GM12878 (cell line): ENCODE measurements at regions not wholly inside any gene's neighbourhood (a gene's known extent, or its start where the extent isn't known, plus 50 kb on each side); places are given as distances from the start of the nearest gene placed in this dataset.

Source experiments
- ATAC-seq: fragments of 200-7000 bp; cut with Tn5 transposase; 3 replicates; pipeline ENCODE4 v1.9.1; 2020; ENCODE audit warnings: mild to moderate bottlenecking, moderate library complexity
- BruUV-seq: library from RNA; stranded (reverse); fragments of 400-500 nt; replicated peaks from 2 replicates; lab custom pipeline; 2021; lab: Mats Ljungman, UMichigan
- CTCF ChIA-PET: fragments of 300-600 bp; sonication (Branson Sonifier 250); formaldehyde crosslinking; extraction: SDS; loops from one replicate; lab custom pipeline; 2021; ENCODE audit warnings: inconsistent platforms; lab: Yijun Ruan, JAX
- POLR2A ChIA-PET: fragments of 350-600 bp; formaldehyde crosslinking; extraction: SDS; loops from one replicate; lab custom pipeline; 2021; ENCODE audit warnings: inconsistent platforms; lab: Charles Lee
- RAD21 ChIA-PET: fragments of 300-600 bp; sonication (Branson Sonifier 250); formaldehyde crosslinking; loops from one replicate; lab custom pipeline; 2023; ENCODE audit warnings: antibody characterized with exemption; ENCODE audit not compliant: unreplicated experiment; lab: Charles Lee
- SMC1A ChIA-PET: fragments of 300-600 bp; sonication (Branson Sonifier 250); formaldehyde crosslinking; loops from one replicate; lab custom pipeline; 2023; ENCODE audit not compliant: unreplicated experiment, uncharacterized antibody; lab: Charles Lee
- DNase-seq: peaks from one replicate; pipeline ENCODE4 v3.0.0-alpha.2; 2011; ENCODE audit warnings: low read depth, low spot score
- FAIRE-seq: peaks from 3 replicates; lab custom pipeline; 2011; peaks lifted over from hg19 to GRCh38; lab: Jason Lieb, UNC
- H2AFZ ChIP-seq: 2 replicates; pipeline ENCODE4 v1.6.0; 2011; ENCODE audit warnings: low read depth, low read length, control low read depth; ENCODE audit not compliant: control insufficient read depth
- H3K27ac ChIP-seq: 2 replicates; pipeline ENCODE4 v1.5.1; 2011; ENCODE audit warnings: control low read depth; ENCODE audit not compliant: control insufficient read depth, insufficient read depth
- H3K27me3 ChIP-seq, 2 experiments: replicated peaks in 1 of 2; 2 replicates each; pipeline versions ENCODE4 v1.6.0 to v1.6.1; 2011; ENCODE audit warnings: low read length in 1 of 2; ENCODE audit not compliant: control insufficient read depth in 2 of 2, insufficient read depth in 2 of 2
- H3K36me3 ChIP-seq, 2 experiments: 2 replicates each; pipeline ENCODE4 v1.5.1; 2011; ENCODE audit warnings: low read length in 1 of 2; ENCODE audit not compliant: control insufficient read depth in 2 of 2, insufficient read depth in 2 of 2
- H3K4me1 ChIP-seq: 2 replicates; pipeline ENCODE4 v1.6.1; 2011; ENCODE audit warnings: mild to moderate bottlenecking, low read length, moderate library complexity, mixed read lengths; ENCODE audit not compliant: control insufficient read depth, insufficient read depth
- H3K4me2 ChIP-seq: 2 replicates; pipeline ENCODE4 v1.6.0; 2011; ENCODE audit warnings: control low read depth; ENCODE audit not compliant: control insufficient read depth, insufficient read depth
- H3K4me3 ChIP-seq: fragments of 200-600 bp; sonication (generic); 2 replicates; pipeline ENCODE4 v1.5.1; 2016
- H3K79me2 ChIP-seq: 2 replicates; pipeline ENCODE4 v1.6.0; 2011; ENCODE audit warnings: low read length; ENCODE audit not compliant: control insufficient read depth, insufficient read depth
- H3K9ac ChIP-seq: 2 replicates; pipeline ENCODE4 v1.8.0; 2011; ENCODE audit warnings: low read length, control low read depth, mixed read lengths; ENCODE audit not compliant: control insufficient read depth, insufficient read depth
- H3K9me3 ChIP-seq: replicated peaks from 3 replicates; pipeline ENCODE4 v1.5.1; 2011; ENCODE audit warnings: mild to moderate bottlenecking, low read length; ENCODE audit not compliant: control insufficient read depth, insufficient read depth
- H4K20me1 ChIP-seq: 2 replicates; pipeline ENCODE4 v1.6.0; 2011; ENCODE audit not compliant: control insufficient read depth, insufficient read depth
- MEF2A ChIP-seq: IDR thresholded peaks from 2 replicates; pipeline ENCODE4 v1.6.1; 2011; ENCODE audit warnings: low read depth, mild to moderate bottlenecking, low read length, moderate library complexity; ENCODE audit not compliant: insufficient read depth
- NR2F1 ChIP-seq: fragments of 450-650 bp; conservative IDR thresholded peaks from 2 replicates; pipeline ENCODE4 v1.6.1; 2017; ENCODE audit warnings: mild to moderate bottlenecking
- RAD21 ChIP-seq: IDR thresholded peaks from 2 replicates; pipeline ENCODE4 v1.6.1; 2011; ENCODE audit warnings: mild to moderate bottlenecking, low read depth, low read length, moderate library complexity; ENCODE audit not compliant: insufficient read depth
- SMC3 ChIP-seq: IDR thresholded peaks from 2 replicates; pipeline ENCODE4 v1.6.1; 2011; ENCODE audit warnings: low read length, improper control_type of control experiment, borderline replicate concordance
- WGBS: methylation state at CpG from one replicate; pipeline ENCODE4 v1.1.6; 2016; ENCODE audit warnings: low lambda C conversion rate; ENCODE audit not compliant: insufficient replicate concordance, insufficient coverage; ENCODE audit errors: missing lambda C conversion rate; 5-methylcytosine and 5-hydroxymethylcytosine counted together
- in situ Hi-C: fragments of 300-500 bp; cut with MboI; formaldehyde crosslinking; loops from 9 replicates; pipeline ENCODE4 v1.14.3; 2018; ENCODE audit warnings: mixed read lengths
- intact Hi-C: fragments of 100-400 bp; cut with micrococcal nuclease; formaldehyde crosslinking; loops from one replicate; pipeline ENCODE4 v1.14.2; 2022; ENCODE audit not compliant: unreplicated experiment
- TF ChIP-seq, protein P1 (sequence below), 3 experiments: IDR thresholded peaks in 2 of 3; conservative IDR thresholded peaks in 1 of 3; 2 replicates each; pipeline ENCODE4 v1.5.1; 2011; ENCODE audit warnings: low read depth in 3 of 3, low read length in 3 of 3, mild to moderate bottlenecking in 3 of 3, control low read depth in 2 of 3, moderate library complexity in 2 of 3, inconsistent platforms in 1 of 3, mixed read lengths in 1 of 3; ENCODE audit not compliant: control insufficient read depth in 2 of 3, insufficient read depth in 1 of 3; ENCODE audit errors: extremely low read depth in 1 of 3

DNA sequence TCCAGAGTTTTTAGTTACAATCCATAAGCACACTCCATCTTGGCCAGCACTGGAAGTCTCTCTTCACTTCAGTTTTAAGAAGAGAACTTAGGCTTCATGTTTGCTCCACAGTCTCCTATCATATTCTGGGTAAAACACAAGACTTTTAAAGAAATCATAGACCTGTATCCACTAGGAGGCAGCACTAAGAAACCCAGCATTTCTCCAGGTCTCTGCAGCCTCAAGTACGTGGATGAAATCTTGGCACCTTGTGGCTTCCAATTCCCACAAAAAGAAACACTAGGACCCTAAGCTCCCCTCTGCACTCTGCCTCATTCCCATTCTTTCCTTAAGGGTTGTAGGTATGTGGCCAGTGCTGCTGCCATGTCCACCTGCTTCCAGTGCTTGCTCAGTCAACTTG lies 367.3 kb upstream of the CASK start:
- TF ChIP-seq SMC3 (0 out of 2 replicates have a peak, but pooled peaks have one; percentile 24), MEF2A (no peak), RAD21 (peak; percentile 32; the same call in 1 of the 2 replicates), NR2F1 (no peak)
- TF ChIP-seq, protein P1, sequence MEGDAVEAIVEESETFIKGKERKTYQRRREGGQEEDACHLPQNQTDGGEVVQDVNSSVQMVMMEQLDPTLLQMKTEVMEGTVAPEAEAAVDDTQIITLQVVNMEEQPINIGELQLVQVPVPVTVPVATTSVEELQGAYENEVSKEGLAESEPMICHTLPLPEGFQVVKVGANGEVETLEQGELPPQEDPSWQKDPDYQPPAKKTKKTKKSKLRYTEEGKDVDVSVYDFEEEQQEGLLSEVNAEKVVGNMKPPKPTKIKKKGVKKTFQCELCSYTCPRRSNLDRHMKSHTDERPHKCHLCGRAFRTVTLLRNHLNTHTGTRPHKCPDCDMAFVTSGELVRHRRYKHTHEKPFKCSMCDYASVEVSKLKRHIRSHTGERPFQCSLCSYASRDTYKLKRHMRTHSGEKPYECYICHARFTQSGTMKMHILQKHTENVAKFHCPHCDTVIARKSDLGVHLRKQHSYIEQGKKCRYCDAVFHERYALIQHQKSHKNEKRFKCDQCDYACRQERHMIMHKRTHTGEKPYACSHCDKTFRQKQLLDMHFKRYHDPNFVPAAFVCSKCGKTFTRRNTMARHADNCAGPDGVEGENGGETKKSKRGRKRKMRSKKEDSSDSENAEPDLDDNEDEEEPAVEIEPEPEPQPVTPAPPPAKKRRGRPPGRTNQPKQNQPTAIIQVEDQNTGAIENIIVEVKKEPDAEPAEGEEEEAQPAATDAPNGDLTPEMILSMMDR (IDR thresholded peaks at IDR 0.05 in 2 of 3, conservative IDR thresholded peaks at IDR 0.05 in 1 of 3; ENCODE audit: control insufficient read depth in 2 of 3, extremely low read depth in 1 of 3, insufficient read depth in 1 of 3, low read depth in 3 of 3, low read length in 3 of 3): peak in 2 of 3 experiments; percentile 0 to 34; a peak in 1 of 6 replicates
- 21% methylated on average over 1 of the region's 1 CpG for WGBS
- no peaks in the 10 kb centered on the region for H3K4me1 ChIP-seq
- CTCF ChIA-PET: interaction anchor here (1.1 to 1.3 kb wide), 2 partner anchors 10 to 492 kb away, joined by 4 read pairs; no protein-coding TSS in a partner anchor
- no peak overlapping the region for H2AFZ ChIP-seq
- no peak overlapping the region for H3K4me2 ChIP-seq
- intact Hi-C loops (no loop called here), in situ Hi-C loops (no loop called here)
- H3K79me2 ChIP-seq: no peaks in the 10 kb centered on the region
- no peaks in the 10 kb centered on the region for H3K27me3 ChIP-seq
- POLR2A ChIA-PET: no interaction called here
- RAD21 ChIA-PET: no interaction called here
- no peaks in the 10 kb centered on the region for H3K36me3 ChIP-seq
- no peak overlapping the region for H3K27ac ChIP-seq
- no peak overlapping the region for H3K9ac ChIP-seq
- H3K9me3 ChIP-seq: no peaks in the 10 kb centered on the region
- no peak overlapping the region for H3K4me3 ChIP-seq
- no peaks in the 10 kb centered on the region for H4K20me1 ChIP-seq
- SMC1A ChIA-PET: interaction anchor here (1.0 kb wide), 1 partner anchor 298 kb away, joined by 3 read pairs; no protein-coding TSS in a partner anchor
- no peak for DNase-seq
- no TSS peak for BruUV-seq
- FAIRE-seq: no peak
- ATAC-seq: no peak
